GM19238 (cell line): ENCODE measurements at regions not wholly inside any gene's neighbourhood (a gene's known extent, or its start where the extent isn't known, plus 50 kb on each side); places are given as distances from the start of the nearest gene placed in this dataset.
"Not testable (repeated sequence)": the region's sequence is repeated elsewhere in the genome, so short reads cannot be mapped to it uniquely, and the experiment has no call there.

ENCODE experiments used
- DNase-seq: peaks from one replicate; pipeline ENCODE4 v3.0.0; 2011; ENCODE audit warnings: low spot score; ENCODE audit not compliant: insufficient read length

DNA sequence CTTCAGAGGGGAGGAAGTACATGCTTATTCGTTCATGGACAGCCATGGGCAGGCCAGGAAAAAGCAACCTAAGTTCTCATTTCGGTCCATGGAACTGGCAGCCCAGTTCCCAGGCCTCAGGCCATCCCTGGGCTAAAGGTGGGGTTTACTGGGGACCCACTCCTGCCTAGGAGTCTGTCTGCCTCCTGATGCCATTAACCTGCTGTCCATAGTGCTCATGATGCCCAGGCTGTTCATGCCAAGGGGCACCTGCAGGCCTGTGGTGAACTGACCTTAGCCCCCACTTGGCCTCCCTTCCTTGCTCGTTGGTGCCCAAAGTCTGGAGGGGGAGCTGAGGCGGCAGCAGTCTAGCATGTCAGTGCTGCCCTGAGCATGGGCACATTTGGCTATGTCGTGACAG is 450.2 kb upstream of the MBL2 start:
- DNase-seq = no peak

DNA sequence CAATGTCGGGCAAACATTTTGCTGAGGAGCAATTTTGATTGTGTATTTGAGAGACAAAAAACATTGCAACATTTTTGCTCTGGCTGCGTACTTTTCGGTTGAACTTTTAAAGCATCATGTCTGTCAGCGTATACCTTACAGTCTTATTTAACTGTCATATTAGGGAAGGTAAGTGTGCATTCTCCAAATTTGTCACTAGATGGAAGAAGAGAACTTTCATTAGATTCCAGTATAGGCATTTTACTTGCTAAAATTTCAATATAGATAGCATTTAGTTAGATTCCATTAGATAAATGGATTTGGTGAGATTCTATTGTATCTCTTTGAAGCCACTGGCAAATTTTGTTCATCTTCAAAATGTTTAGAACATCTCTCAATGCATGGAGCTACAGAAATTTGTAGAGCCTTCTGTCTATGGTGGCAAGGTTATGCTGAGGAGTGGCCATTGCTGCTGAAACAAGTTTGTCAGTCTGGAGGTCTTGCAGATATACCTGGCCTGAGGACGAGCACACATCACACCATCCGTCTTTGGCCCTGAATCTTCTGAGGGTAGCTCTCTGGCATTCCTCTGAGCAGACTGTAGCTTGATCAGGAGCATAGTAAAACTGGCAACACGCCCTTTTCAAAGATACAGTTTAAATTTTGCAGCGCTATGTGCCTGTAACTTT is 437.5 kb upstream of the MBL2 start:
- DNase-seq = no peak

DNA sequence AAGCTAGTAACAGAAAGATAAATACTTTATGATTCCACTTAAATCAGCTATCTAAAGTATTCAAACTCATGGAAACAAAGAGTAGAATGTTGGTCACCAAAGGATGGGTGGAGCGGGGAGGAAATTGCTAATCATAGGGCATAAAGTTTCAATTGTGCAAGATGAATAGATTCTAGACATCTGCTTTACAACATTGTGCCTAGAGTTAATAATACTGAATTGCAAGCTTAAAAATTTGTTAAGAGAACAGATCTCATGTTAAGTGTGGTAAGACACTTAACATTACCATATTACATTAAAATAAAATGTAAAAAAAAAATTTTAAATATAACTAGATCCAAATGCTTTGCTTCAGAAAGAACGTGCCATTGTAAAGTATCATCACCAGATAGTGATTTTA is 411.1 kb upstream of the MBL2 start:
- no peak for DNase-seq

DNA sequence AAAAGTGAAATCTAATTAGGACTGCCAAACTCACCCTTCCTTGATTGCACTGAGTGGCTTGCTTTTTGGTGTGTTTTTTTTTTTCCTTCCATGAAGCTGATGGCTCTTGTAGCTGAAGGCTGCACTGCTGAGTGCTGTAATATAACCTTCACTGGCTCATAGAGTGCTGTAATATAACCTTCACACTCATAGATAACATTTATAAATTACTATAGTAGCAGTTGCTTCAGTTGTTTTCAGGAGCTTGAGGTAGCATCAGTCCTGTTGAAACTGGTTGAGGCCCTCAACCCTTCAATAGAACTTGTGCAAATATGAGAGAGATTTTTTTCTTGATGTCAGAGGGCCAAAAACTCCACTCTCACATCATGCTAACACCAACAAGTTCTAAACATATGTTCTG is 404.9 kb upstream of the MBL2 start:
- DNase-seq = no peak

DNA sequence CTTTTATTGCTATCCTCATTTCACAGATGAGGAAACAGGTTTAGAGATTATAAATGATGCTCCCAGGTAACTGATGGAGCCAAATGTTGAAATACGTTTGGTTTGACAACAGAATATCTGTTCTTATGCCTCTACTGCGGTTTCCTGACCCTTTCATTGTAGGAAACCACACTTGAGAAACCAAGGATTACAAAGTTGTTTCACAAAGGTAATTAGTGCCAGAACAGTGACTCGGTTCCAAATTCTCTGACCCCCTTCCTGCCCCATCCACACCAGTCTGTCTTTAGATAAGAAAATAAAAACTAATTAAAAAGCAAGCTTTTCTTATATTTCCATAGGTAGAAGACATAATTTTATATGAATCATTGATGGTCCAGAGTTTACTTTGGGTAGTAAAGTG is 393.7 kb upstream of the MBL2 start:
- no peak for DNase-seq

DNA sequence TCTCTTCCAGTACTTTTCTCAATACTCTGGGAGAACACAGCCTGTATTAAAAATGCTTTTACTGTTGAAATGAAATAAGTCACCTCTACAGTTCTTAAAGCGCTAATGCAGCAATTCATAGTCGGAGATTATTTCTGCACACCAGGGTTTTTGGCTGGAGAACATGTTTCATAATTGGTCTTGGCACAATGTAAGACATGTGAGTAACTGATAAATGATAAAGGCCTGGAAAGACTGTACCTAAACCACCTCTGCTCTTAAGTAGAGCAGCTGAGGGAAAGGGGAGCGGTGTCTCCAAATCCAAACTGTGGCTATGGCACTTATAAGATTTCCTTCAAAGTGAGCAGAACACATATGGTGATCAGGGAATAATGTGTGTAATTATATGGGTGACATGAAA is 390.3 kb upstream of the MBL2 start:
- DNase-seq = no peak

DNA sequence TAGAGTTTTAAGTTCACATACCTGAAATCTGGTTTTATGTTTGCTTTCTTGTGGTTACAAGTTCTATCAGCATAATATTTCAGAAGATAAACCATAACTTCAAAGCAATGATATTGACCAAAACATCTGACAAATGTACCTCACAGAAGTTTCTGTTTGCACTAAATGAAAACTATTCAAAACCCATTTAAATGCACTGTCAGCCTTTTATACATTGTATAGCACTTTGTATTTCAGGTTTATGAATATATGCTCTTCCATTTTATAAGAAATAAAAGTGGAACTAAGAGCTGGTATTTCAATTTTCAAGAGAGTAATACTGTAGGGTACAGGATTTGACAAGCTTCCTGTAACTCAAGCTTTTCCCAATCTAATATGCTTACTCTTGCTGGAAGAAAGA is 388.6 kb upstream of the MBL2 start:
- DNase-seq = no peak

DNA sequence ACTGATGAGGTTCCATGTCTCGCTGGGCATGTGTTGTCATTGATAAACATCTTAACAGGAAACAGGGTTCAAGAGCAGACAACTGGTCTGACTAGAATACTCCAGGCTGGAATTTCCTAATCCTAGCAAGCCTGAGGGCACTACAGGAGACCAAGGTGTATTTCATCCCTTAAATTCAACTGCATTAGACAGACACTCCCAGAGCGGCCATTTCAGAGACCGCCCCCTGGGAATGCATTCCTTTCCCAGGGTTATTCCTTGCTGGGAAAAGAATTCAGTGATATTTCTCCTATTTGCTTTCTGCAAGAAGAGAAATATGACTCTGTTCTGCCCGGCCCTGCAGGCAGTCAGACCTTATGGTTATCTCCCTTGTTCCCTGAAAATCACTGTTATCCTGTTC is 383.1 kb upstream of the MBL2 start:
- not testable (repeated sequence) for DNase-seq

DNA sequence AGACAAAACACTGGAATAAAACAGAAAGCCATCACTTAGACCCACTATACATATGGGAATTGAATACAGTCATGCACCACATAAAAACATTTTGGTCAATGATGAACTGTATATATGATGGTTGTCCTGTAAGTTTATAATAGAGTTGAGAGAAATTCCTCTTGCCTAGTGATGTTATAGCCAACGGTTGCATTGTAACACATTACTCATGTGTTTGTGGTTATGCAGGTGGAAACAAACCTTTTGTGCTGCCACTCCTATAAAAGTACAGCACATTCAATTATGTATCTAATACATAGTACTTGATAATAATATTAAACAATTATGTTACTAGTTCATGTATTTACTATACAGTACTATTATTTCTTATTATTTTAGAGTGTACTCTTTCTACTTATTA is 381.2 kb upstream of the MBL2 start:
- no peak for DNase-seq

DNA sequence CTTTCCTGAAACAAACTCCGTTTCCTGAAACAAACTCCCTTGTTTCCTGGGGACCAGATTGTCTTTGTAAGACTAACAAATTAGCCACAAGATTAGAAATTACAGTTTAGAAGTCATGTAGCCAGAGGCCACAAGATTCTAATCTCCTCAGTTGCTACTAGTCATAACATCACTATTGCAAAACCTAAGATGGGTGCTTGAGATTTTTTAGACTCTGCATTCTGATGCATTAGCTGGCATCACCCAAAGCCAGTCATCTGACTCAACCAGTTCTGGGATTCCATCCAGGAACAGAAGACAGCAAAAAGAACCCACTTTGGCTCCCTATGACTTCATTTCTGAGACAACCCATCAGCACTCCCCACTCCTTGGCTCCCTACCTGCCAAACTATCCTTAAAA is 367.9 kb upstream of the MBL2 start:
- DNase-seq = no peak

DNA sequence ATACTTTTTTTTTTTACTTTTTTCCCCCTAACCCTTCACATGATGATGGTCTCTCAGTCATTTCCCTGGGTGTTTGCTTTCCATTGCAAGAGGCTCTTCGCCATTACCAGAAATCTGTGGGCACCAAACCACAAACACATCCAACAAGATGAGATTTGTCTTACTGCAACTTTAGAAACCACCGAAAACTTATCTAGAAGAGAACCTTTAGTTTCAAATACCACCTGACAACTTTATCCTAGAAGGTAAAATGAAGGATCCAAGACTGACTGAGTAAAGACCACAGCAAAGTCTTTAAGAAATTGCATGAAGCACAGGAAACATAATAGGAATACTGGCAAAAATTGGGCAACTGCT is 363.3 kb upstream of the MBL2 start:
- no peak for DNase-seq

DNA sequence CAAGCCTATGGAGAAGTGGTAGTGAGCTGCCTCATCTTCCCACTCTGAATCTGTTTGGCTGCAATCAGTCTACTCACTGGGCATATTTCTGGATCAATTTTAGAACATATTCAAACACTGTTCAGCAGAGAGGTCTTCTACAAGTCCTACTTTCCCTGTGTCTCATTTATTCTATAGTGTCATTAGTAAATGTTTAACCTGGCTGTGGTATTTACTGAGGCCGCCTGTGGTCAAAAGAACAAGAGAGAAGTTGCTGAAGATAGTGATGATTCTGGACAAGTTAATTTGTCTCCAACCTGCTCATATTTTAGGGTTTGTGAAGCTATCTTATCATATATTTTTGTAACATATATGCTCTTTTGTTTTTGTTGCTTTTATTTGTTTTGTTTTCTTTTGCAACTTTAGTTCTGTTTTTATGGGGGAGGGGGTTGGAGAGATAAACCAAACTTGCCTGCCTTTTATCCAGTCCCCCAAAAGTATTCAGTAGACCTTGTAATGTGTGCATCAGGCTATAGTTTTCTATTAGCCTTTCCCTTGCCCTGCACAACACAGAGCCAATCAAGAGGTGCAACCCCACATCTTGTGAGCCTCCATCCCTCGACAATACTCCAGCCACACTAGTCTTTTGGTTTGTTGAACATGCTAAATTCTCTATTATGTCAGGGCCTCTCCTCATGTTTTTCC is 362.8 kb upstream of the MBL2 start:
- no peak for DNase-seq

DNA sequence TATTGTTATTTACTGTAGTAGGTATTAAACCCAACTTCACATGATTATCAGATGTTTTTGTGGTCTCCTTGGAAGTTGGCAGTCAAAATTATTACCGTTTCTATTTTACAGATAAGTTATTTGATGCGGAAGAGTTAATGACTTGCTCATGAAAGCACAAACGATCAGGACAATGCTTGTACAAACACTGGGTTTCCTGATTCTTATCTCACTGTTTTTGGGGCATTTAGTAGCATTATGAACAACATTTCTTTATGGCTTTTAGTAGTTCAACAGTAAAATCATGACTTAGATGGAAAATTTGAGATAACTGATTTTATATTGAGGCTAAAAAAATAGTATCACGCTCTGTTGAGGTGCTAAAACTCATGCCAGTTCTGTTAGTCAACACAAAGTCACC is 361.5 kb upstream of the MBL2 start:
- DNase-seq = no peak

DNA sequence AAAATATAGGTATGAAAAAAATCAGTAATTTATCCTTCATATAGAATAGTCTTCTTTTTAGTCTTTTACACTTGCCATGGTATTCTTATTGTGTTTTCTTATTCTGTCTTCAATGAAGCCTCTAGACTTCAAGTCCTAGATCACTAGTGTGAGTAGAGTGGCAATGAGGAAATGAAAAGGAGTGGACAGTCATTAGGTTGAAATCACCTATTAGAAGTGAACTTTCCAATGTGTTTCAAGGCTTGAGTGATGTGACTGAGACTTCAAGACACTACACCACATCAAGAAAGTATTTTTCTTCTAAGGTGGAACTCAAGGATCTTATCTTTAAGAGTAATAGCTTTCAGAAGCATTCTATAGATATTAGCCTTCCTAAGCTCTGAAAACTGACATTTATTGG is 357.8 kb upstream of the MBL2 start:
- no peak for DNase-seq

DNA sequence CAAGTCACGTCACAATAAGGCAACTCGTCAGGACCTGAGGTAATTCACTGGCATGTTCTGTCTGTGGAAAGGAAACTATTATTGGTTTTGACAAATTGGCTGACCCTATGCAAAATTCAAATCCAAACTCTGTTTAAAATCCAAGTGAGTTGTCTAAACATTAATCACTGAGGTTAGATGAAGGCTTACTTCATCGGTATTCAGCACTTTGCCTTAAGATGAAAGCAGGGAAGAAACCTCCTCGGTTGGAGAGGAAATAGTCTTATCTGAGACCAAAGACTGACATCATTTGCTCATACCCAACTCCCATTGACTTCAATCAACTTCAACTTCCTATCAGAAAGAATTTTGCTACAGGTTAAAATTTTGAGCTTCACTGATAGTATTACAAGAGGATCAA is 355.1 kb upstream of the MBL2 start:
- no peak for DNase-seq

DNA sequence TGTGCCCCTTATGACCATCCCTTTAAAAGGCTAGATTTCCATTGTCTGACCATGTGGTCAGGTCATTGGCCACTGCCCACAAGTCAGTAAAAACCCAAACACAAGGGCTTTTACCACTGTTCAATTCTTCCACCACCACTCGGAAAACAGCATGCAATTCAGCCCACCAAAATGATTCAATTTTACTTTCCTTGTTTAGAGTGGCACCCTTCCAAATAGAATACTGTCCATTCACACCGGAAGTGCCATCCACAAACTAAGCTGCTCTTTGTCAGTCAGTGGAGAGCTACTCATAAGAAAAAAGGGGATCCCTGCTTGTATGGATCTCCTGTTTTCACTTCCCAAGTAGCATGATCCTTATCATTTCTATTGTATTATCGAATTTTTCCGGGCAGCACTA is 350.7 kb upstream of the MBL2 start:
- no peak for DNase-seq

DNA sequence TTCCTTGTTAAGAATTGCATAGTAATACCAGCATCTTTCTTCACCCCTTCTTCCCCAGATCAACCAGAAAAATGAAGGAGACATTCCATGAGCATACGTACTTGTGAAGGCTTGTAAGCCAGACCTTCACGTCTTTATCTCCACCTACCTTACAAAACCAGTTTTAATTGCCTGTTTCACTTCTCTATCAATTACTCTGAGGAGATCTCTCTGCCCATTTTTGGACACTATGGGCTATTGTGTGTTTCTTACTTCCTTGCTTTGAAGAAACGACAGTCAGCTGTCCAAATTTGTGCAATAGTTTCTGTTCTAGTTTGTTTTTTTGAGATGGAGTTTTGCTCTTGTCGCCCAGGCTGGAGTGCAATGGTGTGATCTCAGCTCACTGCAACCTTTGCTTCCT is 349.7 kb upstream of the MBL2 start:
- no peak for DNase-seq

DNA sequence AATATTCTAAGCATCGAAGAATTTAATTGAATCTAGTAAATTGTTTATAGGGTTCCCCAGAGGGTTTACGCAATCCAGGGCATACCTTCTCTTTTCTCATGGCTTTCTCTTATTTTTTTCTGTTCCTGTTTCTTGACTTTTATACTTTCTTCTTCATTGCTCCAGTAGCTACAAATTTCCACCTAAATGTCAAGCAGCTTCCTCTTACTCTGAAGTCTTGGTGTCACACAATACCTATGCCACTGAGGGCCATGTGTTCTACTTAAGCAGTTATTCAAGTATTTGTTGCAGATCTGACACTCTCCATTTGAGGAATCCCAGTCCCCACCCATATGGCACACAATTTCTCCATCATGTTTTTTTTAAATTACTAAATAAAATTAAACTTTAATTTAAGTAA is 343.1 kb upstream of the MBL2 start:
- DNase-seq = no peak

DNA sequence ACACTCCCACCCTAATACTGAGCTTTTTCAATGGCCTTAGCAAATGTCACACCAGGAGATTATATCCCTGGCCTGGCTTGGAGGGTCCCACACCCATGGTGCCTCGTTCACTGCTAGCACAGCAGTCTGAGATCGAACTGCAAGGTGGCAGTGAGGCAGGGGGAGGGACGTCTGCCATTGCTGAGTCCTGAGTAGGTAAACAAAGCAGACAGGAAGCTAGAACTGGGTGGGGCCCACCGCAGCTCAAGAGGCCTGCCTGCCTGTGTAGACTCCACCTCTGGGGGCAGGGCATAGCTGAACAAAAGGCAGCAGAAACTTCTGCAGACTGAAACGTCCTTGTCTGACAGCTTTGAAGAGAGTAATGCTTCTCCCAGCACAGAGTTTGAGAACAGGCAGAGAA is 338.9 kb upstream of the MBL2 start:
- DNase-seq = no peak

DNA sequence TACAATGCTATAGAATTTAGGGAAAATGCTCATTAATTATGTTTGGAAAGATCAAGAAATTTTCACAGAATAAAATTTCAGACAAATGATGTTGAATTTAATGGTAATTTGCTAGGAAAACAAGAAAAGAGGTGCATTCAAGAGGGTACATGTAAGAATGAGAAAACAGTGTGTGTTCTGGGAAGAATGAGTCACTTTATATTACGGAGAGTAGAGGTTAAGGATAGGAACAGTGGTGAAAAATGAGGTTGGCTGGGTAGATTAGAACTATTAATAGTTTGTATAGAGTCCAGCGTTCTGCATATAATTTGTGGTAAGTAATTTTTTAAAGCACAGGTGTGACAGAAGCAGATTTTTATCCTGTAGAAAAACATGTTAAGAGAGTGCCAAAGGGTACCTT is 336.7 kb upstream of the MBL2 start:
- DNase-seq = no peak

DNA sequence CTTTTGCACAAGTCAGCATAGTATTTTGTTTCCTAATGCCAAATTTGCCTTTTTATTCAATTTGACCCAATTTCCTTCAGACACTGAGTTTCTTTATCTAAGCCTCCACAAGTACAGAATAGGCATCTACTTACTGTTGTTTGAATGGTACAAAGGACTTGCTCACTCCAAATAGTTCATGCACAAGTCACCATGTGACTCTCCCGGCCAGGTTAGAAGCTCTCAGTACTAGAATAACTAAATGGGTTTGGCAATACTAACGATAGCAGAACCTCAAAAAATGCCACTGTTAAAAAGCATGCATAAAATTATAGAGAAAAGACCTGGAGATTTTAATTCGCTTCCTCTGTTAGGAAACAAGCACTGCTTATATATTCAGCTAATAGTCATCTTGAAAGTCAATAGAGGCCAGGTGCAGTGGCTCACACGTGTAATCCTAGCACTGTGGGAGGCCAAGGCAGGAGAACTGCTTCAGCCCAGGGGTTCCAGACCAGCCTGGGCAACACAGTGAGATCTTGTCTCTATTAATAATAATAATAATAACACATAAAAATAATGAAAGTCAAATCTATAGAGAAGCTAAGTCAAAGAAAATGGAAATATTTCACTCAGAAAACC is 335.8 kb upstream of the MBL2 start:
- DNase-seq = no peak

DNA sequence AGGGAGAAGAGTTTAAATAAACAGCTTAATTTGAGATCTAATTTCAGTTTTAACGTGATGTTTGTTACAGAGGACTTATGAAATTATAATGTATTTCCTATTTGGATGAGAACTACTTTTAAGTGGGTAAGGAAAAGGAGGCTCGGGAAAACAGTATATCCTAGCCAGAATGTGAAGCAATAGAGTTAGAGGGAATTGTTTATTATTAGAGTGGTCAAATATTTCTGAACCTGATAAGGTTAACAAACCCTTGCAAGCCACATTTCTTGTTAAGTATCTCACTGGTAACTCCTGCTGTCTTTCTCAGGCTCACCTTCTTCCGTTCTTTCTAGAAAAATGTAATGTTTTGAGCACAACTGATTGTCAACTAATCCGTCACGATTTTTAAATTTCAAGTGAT is 335.1 kb upstream of the MBL2 start:
- DNase-seq = no peak

DNA sequence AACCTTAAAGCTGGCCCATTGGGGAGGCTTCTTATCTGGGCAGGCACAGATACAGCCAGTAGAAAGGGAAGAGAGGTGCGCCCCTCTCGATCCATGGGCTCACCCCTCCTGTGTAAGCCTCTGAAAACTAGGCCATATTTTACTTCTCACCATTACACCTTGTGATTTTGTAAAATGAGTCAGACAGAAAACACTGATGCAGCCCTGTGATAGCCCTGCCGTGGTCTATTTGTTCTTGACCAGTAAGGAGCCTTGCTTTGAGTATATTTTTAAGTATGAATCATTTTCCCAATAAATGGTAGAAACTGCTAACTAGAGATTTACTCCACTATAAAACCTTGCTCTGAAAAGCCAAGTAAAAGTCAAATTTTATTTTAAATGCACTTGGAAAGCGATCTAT is 329.8 kb upstream of the MBL2 start:
- DNase-seq = no peak
